Keratinocyte (primary cell): ENCODE measurements at regions not wholly inside any gene's neighbourhood (a gene's known extent, or its start where the extent isn't known, plus 50 kb on each side); places are given as distances from the start of the nearest gene placed in this dataset.

ENCODE experiments used
- DNase-seq: peaks from one replicate; pipeline ENCODE4 v3.0.0-alpha.2; 2011; ENCODE audit warnings: low read depth, missing footprints, low spot score
- FAIRE-seq: peaks from 2 replicates; lab custom pipeline; 2011; peaks lifted over from hg19 to GRCh38; lab: Jason Lieb, UNC
- H2AFZ ChIP-seq: 2 replicates; pipeline ENCODE4 v1.6.0; 2012; ENCODE audit warnings: low read length, control low read depth, inconsistent platforms; ENCODE audit not compliant: control insufficient read depth
- H3K27ac ChIP-seq: 2 replicates; pipeline ENCODE4 v1.5.1; 2011; ENCODE audit warnings: low read length; ENCODE audit not compliant: control insufficient read depth, insufficient read depth
- H3K27me3 ChIP-seq: 3 replicates; pipeline ENCODE4 v1.6.0; 2011; ENCODE audit warnings: low read length; ENCODE audit not compliant: control insufficient read depth, insufficient read depth; ENCODE audit errors: extremely low read depth
- H3K36me3 ChIP-seq, 2 experiments: 2 replicates in 1 of 2; 3 replicates in 1 of 2; pipeline ENCODE4 v1.5.1; 2011; ENCODE audit warnings: low read length in 2 of 2, mild to moderate bottlenecking in 1 of 2; ENCODE audit not compliant: control insufficient read depth in 2 of 2, insufficient read depth in 2 of 2; ENCODE audit errors: extremely low read depth in 1 of 2
- H3K4me1 ChIP-seq: 3 replicates; pipeline ENCODE4 v1.5.1; 2011; ENCODE audit warnings: low read length; ENCODE audit not compliant: control insufficient read depth, insufficient read depth; ENCODE audit errors: extremely low read depth
- H3K4me2 ChIP-seq: 3 replicates; pipeline ENCODE4 v1.6.0; 2011; ENCODE audit warnings: low read depth, low read length; ENCODE audit not compliant: control insufficient read depth, insufficient read depth; ENCODE audit errors: extremely low read depth
- H3K4me3 ChIP-seq, 3 experiments: fragments of 200-600 bp in 1 of 3; sonication (generic) in 1 of 3; 2 replicates in 2 of 3; 3 replicates in 1 of 3; pipeline ENCODE4 v1.5.1; 2011 to 2016; ENCODE audit warnings: low read length in 3 of 3, mild to moderate bottlenecking in 3 of 3, control low read depth in 2 of 3, inconsistent platforms in 1 of 3, low read depth in 1 of 3, mixed read lengths in 1 of 3, mixed run types in 1 of 3, moderate library complexity in 1 of 3; ENCODE audit not compliant: control insufficient read depth in 2 of 3, insufficient read depth in 2 of 3; ENCODE audit errors: extremely low read depth in 1 of 3
- H3K79me2 ChIP-seq: 2 replicates; pipeline ENCODE4 v1.6.0; 2012; ENCODE audit warnings: low read length; ENCODE audit not compliant: control insufficient read depth, insufficient read depth
- H3K9ac ChIP-seq: 3 replicates; pipeline ENCODE4 v1.6.0; 2011; ENCODE audit warnings: low read length; ENCODE audit not compliant: control insufficient read depth, insufficient read depth; ENCODE audit errors: extremely low read depth
- H3K9me1 ChIP-seq: 3 replicates; pipeline ENCODE4 v1.6.0; 2011; ENCODE audit warnings: low read length; ENCODE audit not compliant: control insufficient read depth, insufficient read depth; ENCODE audit errors: extremely low read depth
- H3K9me3 ChIP-seq: 2 replicates; pipeline ENCODE4 v1.5.1; 2012; ENCODE audit warnings: low read depth, low read length; ENCODE audit not compliant: control insufficient read depth
- H4K20me1 ChIP-seq: 3 replicates; pipeline ENCODE4 v1.6.0; 2011; ENCODE audit warnings: low read length; ENCODE audit not compliant: control insufficient read depth, insufficient read depth; ENCODE audit errors: extremely low read depth
- CTCF ChIP-seq, 3 experiments: IDR thresholded peaks in 1 of 3; conservative IDR thresholded peaks in 1 of 3; optimal IDR thresholded peaks in 1 of 3; 2 replicates in 2 of 3; 3 replicates in 1 of 3; pipeline versions ENCODE3 to v1.5.1; 2011; ENCODE audit warnings: low read length in 3 of 3, mild to moderate bottlenecking in 3 of 3, moderate library complexity in 2 of 3, control low read depth in 1 of 3, inconsistent platforms in 1 of 3; ENCODE audit not compliant: insufficient read depth in 2 of 3; ENCODE audit errors: extremely low read depth in 1 of 3
- EZH2 ChIP-seq: IDR thresholded peaks from one replicate; pipeline ENCODE4 v1.6.1; 2012; ENCODE audit warnings: inconsistent platforms, mild to moderate bottlenecking, low read length, moderate library complexity
- dilution Hi-C: fragments of 300-500 bp; cut with MboI; formaldehyde crosslinking; loops from one replicate; pipeline ENCODE4 v1.7.0; 2020; ENCODE audit warnings: low sequenced_read_pairs; ENCODE audit not compliant: extremely low pct_ligation_motif_present

- DNase-seq = no peak
- no peaks in the 10 kb centered on the region for H3K4me1 ChIP-seq
- TF ChIP-seq CTCF (optimal IDR thresholded peaks at IDR 0.05 in 1 of 3, IDR thresholded peaks at IDR 0.05 in 1 of 3, conservative IDR thresholded peaks at IDR 0.05 in 1 of 3; ENCODE audit: extremely low read depth in 1 of 3, insufficient read depth in 2 of 3, low read length in 3 of 3) (no peak), EZH2 (no peak)
- H3K9me3 ChIP-seq = no peaks in the 10 kb centered on the region
- no peak overlapping the region for H3K4me3 ChIP-seq
- no peaks in the 10 kb centered on the region for H3K36me3 ChIP-seq
- H3K9me1 ChIP-seq = no peaks in the 10 kb centered on the region
- no peak for FAIRE-seq
- dilution Hi-C loops = no loop called here
- no peak overlapping the region for H3K27ac ChIP-seq
- H3K4me2 ChIP-seq = no peak overlapping the region
- H4K20me1 ChIP-seq = no peaks in the 10 kb centered on the region
- H3K79me2 ChIP-seq = no peaks in the 10 kb centered on the region
- H2AFZ ChIP-seq = no peak overlapping the region
- H3K27me3 ChIP-seq = no peaks in the 10 kb centered on the region
- no peak overlapping the region for H3K9ac ChIP-seq
Measured at GRCh38 chr5:52597625-52598024, 190.1 kb upstream of the ITGA1 start.

- Histone ChIP-seq H3K9me1 (no peaks in the 10 kb centered on the region), H3K4me1 (no peaks in the 10 kb centered on the region), H3K27ac (no peak overlapping the region), H3K79me2 (no peaks in the 10 kb centered on the region), H3K4me3 (no peak overlapping the region), H3K9ac (no peak overlapping the region), H3K4me2 (no peak overlapping the region), H3K36me3 (no peaks in the 10 kb centered on the region), H3K27me3 (no peaks in the 10 kb centered on the region), H4K20me1 (no peaks in the 10 kb centered on the region), H3K9me3 (no peaks in the 10 kb centered on the region), H2AFZ (no peak overlapping the region)
- DNase-seq (no peak), FAIRE-seq (no peak)
- dilution Hi-C loops = no loop called here
- TF ChIP-seq EZH2 (no peak), CTCF (optimal IDR thresholded peaks at IDR 0.05 in 1 of 3, IDR thresholded peaks at IDR 0.05 in 1 of 3, conservative IDR thresholded peaks at IDR 0.05 in 1 of 3; ENCODE audit: extremely low read depth in 1 of 3, insufficient read depth in 2 of 3, low read length in 3 of 3) (no peak)
Measured at GRCh38 chr5:52598968-52599367, 188.7 kb upstream of the ITGA1 start.
